ENCODE measurements at regions not wholly inside any gene's neighbourhood (a gene's known extent, or its start where the extent isn't known, plus 50 kb on each side); places are given as distances from the start of the nearest gene placed in this dataset.

GRCh38 chr17:52828621-52829020, 670.1 kb upstream of the CA10 start:
- no peak for TF ChIP-seq CTCF (conservative IDR thresholded peaks at IDR 0.05)
- no peak overlapping the region for H3K27ac ChIP-seq

- no peak overlapping the region for H3K27ac ChIP-seq
- TF ChIP-seq CTCF (conservative IDR thresholded peaks at IDR 0.05): no peak
These were observed 669.0 kb upstream of the CA10 start for GRCh38 chr17:52827526-52827925.

GRCh38 chr17:52824542-52824941, 666.0 kb upstream of the CA10 start:
- TF ChIP-seq CTCF (conservative IDR thresholded peaks at IDR 0.05): no peak
- no peak overlapping the region for H3K27ac ChIP-seq

GRCh38 chr17:52823155-52823554, 664.6 kb upstream of the CA10 start:
- no peak for TF ChIP-seq CTCF (conservative IDR thresholded peaks at IDR 0.05)
- no peak overlapping the region for H3K27ac ChIP-seq

GRCh38 chr17:52790359-52790955, 631.9 kb upstream of the CA10 start:
- H3K27ac ChIP-seq: no peak overlapping the region
- TF ChIP-seq CTCF (conservative IDR thresholded peaks at IDR 0.05): no peak

- TF ChIP-seq CTCF (conservative IDR thresholded peaks at IDR 0.05): no peak
- H3K27ac ChIP-seq: no peak overlapping the region
These were observed 631.3 kb upstream of the CA10 start for GRCh38 chr17:52789829-52790228.

GRCh38 chr17:52776234-52776633, 617.7 kb upstream of the CA10 start:
- no peak for TF ChIP-seq CTCF (conservative IDR thresholded peaks at IDR 0.05)
- no peak overlapping the region for H3K27ac ChIP-seq
